Neural progenitor cell (in vitro differentiated cells): ENCODE measurements at regions not wholly inside any gene's neighbourhood (a gene's known extent, or its start where the extent isn't known, plus 50 kb on each side); places are given as distances from the start of the nearest gene placed in this dataset.

Source experiments
- DNase-seq: peaks from one replicate; pipeline ENCODE4 v3.0.0-alpha.2; 2016; ENCODE audit warnings: low spot score
- H2AFZ ChIP-seq: fragments of 200-600 bp; sonication (generic); replicated peaks from 2 replicates; pipeline ENCODE4 v1.6.1; 2016; ENCODE audit warnings: antibody characterized with exemption
- H3F3A ChIP-seq: fragments of 200-600 bp; sonication (generic); 2 replicates; pipeline ENCODE4 v1.6.1; 2016; ENCODE audit warnings: antibody characterized with exemption, low read depth
- H3K27ac ChIP-seq: fragments of 200-600 bp; sonication (generic); 2 replicates; pipeline ENCODE4 v1.5.1; 2016; ENCODE audit warnings: mild to moderate bottlenecking
- H3K27me3 ChIP-seq: fragments of 200-600 bp; sonication (generic); 2 replicates; pipeline ENCODE4 v1.6.1; 2016; ENCODE audit warnings: mild to moderate bottlenecking, moderate library complexity
- H3K36me3 ChIP-seq: fragments of 200-600 bp; sonication (generic); 2 replicates; pipeline ENCODE4 v1.5.1; 2016
- H3K4me1 ChIP-seq: fragments of 200-600 bp; sonication (generic); 2 replicates; pipeline ENCODE4 v1.6.1; 2016; ENCODE audit warnings: mixed run types
- H3K4me2 ChIP-seq: fragments of 200-600 bp; sonication (generic); 2 replicates; pipeline ENCODE4 v1.6.1; 2016
- H3K4me3 ChIP-seq: fragments of 200-600 bp; sonication (generic); 2 replicates; pipeline ENCODE4 v1.5.1; 2016
- H3K79me2 ChIP-seq: fragments of 200-600 bp; sonication (generic); 2 replicates; pipeline ENCODE4 v1.6.1; 2016; ENCODE audit warnings: low read depth
- H3K9ac ChIP-seq: fragments of 200-600 bp; sonication (generic); 2 replicates; pipeline ENCODE4 v1.6.1; 2016
- H3K9me3 ChIP-seq: fragments of 200-600 bp; sonication (generic); 2 replicates; pipeline ENCODE4 v1.5.1; 2016; ENCODE audit warnings: low read depth
- H4K20me1 ChIP-seq: fragments of 200-600 bp; sonication (generic); 2 replicates; pipeline ENCODE4 v1.6.1; 2016; ENCODE audit warnings: low read depth
- H3K27ac Mint-ChIP-seq: 3 replicates; pipeline ENCODE4 v1.8.0; 2021; ENCODE audit warnings: mixed read lengths
- H3K27me3 Mint-ChIP-seq: 2 replicates; pipeline ENCODE4 v1.8.0; 2022; ENCODE audit warnings: low read depth, mild to moderate bottlenecking, inconsistent platforms, moderate library complexity, mixed read lengths; ENCODE audit not compliant: insufficient read depth
- H3K36me3 Mint-ChIP-seq: 3 replicates; pipeline ENCODE4 v1.8.0; 2021; ENCODE audit warnings: mixed read lengths
- H3K4me1 Mint-ChIP-seq: 3 replicates; pipeline ENCODE4 v1.8.0; 2021; ENCODE audit warnings: mixed read lengths
- H3K4me3 Mint-ChIP-seq: 3 replicates; pipeline ENCODE4 v1.8.0; 2021; ENCODE audit warnings: mild to moderate bottlenecking, moderate library complexity, mixed read lengths
- H3K9me3 Mint-ChIP-seq: 3 replicates; pipeline ENCODE4 v1.8.0; 2020; ENCODE audit warnings: mixed read lengths
- CTCF ChIP-seq: fragments of 200-600 bp; sonication (generic); IDR thresholded peaks from 2 replicates; pipeline ENCODE4 v1.5.1; 2017; ENCODE audit warnings: antibody characterized with exemption, mild to moderate bottlenecking
- EZH2 ChIP-seq: fragments of 200-600 bp; sonication (generic); IDR thresholded peaks from 2 replicates; pipeline ENCODE4 v1.6.1; 2017; ENCODE audit warnings: antibody characterized with exemption, mild to moderate bottlenecking, moderate library complexity
- EZH2phosphoT487 ChIP-seq: fragments of 200-600 bp; sonication (generic); IDR thresholded peaks from 2 replicates; pipeline ENCODE4 v1.6.1; 2017; ENCODE audit warnings: antibody characterized with exemption

GRCh38 chr12:97275256-97275655 lies 187.3 kb upstream of the RMST start:
- Mint-ChIP-seq H3K27ac (peak overlapping the region; percentile 98), H3K4me1 (peaks cover 74% of the 10 kb centered on the region), H3K27me3 (peaks cover 4% of the 10 kb centered on the region), H3K4me3 (peak overlapping the region; percentile 83), H3K9me3 (peaks cover 5% of the 10 kb centered on the region), H3K36me3 (peaks cover 11% of the 10 kb centered on the region)
- Histone ChIP-seq H3K79me2 (no peaks in the 10 kb centered on the region), H2AFZ (no peak overlapping the region), H3K9me3 (peaks cover 15% of the 10 kb centered on the region), H3K4me2 (peak overlapping the region; percentile 78), H4K20me1 (peaks cover 4% of the 10 kb centered on the region), H3K9ac (no peak overlapping the region), H3K36me3 (peaks cover 11% of the 10 kb centered on the region), H3F3A (peaks cover 45% of the 10 kb centered on the region), H3K27me3 (no peaks in the 10 kb centered on the region), H3K4me1 (peaks cover 45% of the 10 kb centered on the region), H3K4me3 (peak overlapping the region; percentile 24), H3K27ac (peak overlapping the region; percentile 94)
- DNase-seq: peak; percentile 95
- no peak for TF ChIP-seq CTCF
- TF ChIP-seq EZH2: no peak

- Histone ChIP-seq H3K27ac (peak overlapping the region; percentile 94), H3K4me2 (peak overlapping the region; percentile 78), H3F3A (peaks cover 40% of the 10 kb centered on the region), H3K9ac (no peak overlapping the region), H2AFZ (no peak overlapping the region), H3K27me3 (no peaks in the 10 kb centered on the region), H3K36me3 (peaks cover 11% of the 10 kb centered on the region), H3K9me3 (peaks cover 15% of the 10 kb centered on the region), H3K79me2 (no peaks in the 10 kb centered on the region), H3K4me3 (peak overlapping the region; percentile 24), H4K20me1 (peaks cover 4% of the 10 kb centered on the region), H3K4me1 (peaks cover 45% of the 10 kb centered on the region)
- TF ChIP-seq CTCF: peak; percentile 19
- TF ChIP-seq EZH2phosphoT487: peak; percentile 29
- TF ChIP-seq EZH2: no peak
- H3K36me3 Mint-ChIP-seq: peaks cover 6% of the 10 kb centered on the region
- peak; percentile 94 for DNase-seq
- peak overlapping the region; percentile 83 for H3K4me3 Mint-ChIP-seq
- H3K9me3 Mint-ChIP-seq: no peaks in the 10 kb centered on the region
- peaks cover 4% of the 10 kb centered on the region for H3K27me3 Mint-ChIP-seq
- peaks cover 77% of the 10 kb centered on the region for H3K4me1 Mint-ChIP-seq
- H3K27ac Mint-ChIP-seq: peak overlapping the region; percentile 98
Observed at GRCh38 chr12:97275728-97276590, 186.6 kb upstream of the RMST start.

GRCh38 chr12:97276661-97277429 lies 185.8 kb upstream of the RMST start:
- peaks cover 40% of the 10 kb centered on the region for H3F3A ChIP-seq
- Mint-ChIP-seq H3K27me3 (peaks cover 4% of the 10 kb centered on the region), H3K4me1 (peaks cover 77% of the 10 kb centered on the region), H3K9me3 (no peaks in the 10 kb centered on the region), H3K27ac (peak overlapping the region; percentile 98), H3K36me3 (peaks cover 6% of the 10 kb centered on the region), H3K4me3 (peak overlapping the region; percentile 83)
- no peak for DNase-seq
- H3K4me3 ChIP-seq: peak overlapping the region; percentile 5
- H4K20me1 ChIP-seq: peaks cover 4% of the 10 kb centered on the region
- peak overlapping the region; percentile 78 for H3K4me2 ChIP-seq
- H3K9ac ChIP-seq: no peak overlapping the region
- H3K9me3 ChIP-seq: peaks cover 8% of the 10 kb centered on the region
- H2AFZ ChIP-seq: no peak overlapping the region
- TF ChIP-seq CTCF (no peak), EZH2phosphoT487 (no peak), EZH2 (no peak)
- H3K79me2 ChIP-seq: no peaks in the 10 kb centered on the region
- H3K27ac ChIP-seq: peak overlapping the region; percentile 94
- no peaks in the 10 kb centered on the region for H3K27me3 ChIP-seq
- peaks cover 45% of the 10 kb centered on the region for H3K4me1 ChIP-seq
- peaks cover 9% of the 10 kb centered on the region for H3K36me3 ChIP-seq
